ENCODE measurements at regions not wholly inside any gene's neighbourhood (a gene's known extent, or its start where the extent isn't known, plus 50 kb on each side); places are given as distances from the start of the nearest gene placed in this dataset.
"Not testable (repeated sequence)": the region's sequence is repeated elsewhere in the genome, so short reads cannot be mapped to it uniquely, and the experiment has no call there.

DNA sequence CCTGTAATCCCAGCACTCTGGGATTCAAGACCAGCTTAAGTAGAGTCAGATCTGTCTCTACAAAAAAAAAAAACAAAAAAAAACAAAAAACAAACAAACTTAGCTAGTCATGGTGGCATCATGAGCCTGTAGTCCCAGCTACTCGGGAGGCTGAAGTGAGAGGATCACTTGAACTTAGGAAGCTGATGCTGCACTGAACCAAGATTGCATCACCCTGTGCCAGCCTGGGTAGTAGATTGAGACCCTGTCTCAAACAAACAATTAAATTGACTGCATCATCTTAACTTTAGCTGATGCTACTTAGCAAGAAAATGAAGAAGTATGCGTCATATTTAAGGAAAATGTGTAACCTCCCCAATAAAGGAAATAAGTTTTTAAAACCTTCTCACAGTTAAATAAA is 136.6 kb upstream of the ATXN7L3B start (continued):
- TF ChIP-seq POLR2AphosphoS5 (IDR thresholded peaks at IDR 0.05; ENCODE audit: low read depth) (no peak), STAT1 (IDR thresholded peaks at IDR 0.05; ENCODE audit: unreplicated experiment) (no peak), EZH2 (IDR thresholded peaks at IDR 0.05; ENCODE audit: low read depth, unreplicated experiment) (no peak), CREB1 (CRISPR knock-in tag; IDR thresholded peaks at IDR 0.05; ENCODE audit: low read depth) (no peak)

DNA sequence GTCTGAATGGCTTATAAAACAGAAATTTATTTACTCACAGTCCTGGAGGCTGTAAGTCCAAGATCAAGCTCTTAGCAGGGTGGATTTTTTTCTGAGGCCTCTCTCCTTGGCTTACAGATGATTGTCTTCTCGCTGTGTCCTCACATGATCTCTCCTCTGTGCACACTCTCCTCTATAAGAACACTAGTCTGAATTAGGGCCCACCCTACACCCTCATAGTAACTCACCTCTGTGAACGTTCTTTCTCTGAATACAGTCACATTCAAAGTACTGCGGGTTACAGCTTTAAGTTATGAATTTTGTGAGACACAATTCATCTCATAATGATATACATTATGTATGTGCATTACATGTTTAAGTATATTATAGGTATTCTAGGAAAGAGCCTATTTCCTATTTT is 135.7 kb upstream of the ATXN7L3B start:
- Histone ChIP-seq H3K79me2 (replicated peaks; ENCODE audit: insufficient read depth) (no peaks in the 10 kb centered on the region), H4K20me1 (replicated peaks; ENCODE audit: insufficient read depth) (no peaks in the 10 kb centered on the region), H3K27me3 (ENCODE audit: insufficient read depth) (no peaks in the 10 kb centered on the region), H3K36me3 (ENCODE audit: insufficient read depth) (no peaks in the 10 kb centered on the region), H3K27ac (ENCODE audit: low read depth) (no peak overlapping the region), H3F3A (replicated peaks; ENCODE audit: low read depth) (no peaks in the 10 kb centered on the region), H3K4me3 (no peak overlapping the region), H3K4me2 (no peak overlapping the region), H2AFZ (no peak overlapping the region), H3K9me2 (ENCODE audit: insufficient read depth) (no peaks in the 10 kb centered on the region), H3K4me1 (ENCODE audit: insufficient read depth) (peaks cover 10% of the 10 kb centered on the region; the same call in 1 of the 2 replicates)
- DNase-seq (ENCODE audit: low spot score): no peak
- Mint-ChIP-seq H3K4me1 (peaks cover 14% of the 10 kb centered on the region), H3K27me3 (ENCODE audit: insufficient read depth, low read depth, poor library complexity) (peaks cover 3% of the 10 kb centered on the region), H3K36me3 (ENCODE audit: low read depth) (no peaks in the 10 kb centered on the region), H3K4me3 (no peak overlapping the region), H3K27ac (no peak overlapping the region), H3K9me3 (no peaks in the 10 kb centered on the region)
- no peak for ATAC-seq
- no peak for TF ChIP-seq JUNB (IDR thresholded peaks at IDR 0.05; ENCODE audit: unreplicated experiment)

DNA sequence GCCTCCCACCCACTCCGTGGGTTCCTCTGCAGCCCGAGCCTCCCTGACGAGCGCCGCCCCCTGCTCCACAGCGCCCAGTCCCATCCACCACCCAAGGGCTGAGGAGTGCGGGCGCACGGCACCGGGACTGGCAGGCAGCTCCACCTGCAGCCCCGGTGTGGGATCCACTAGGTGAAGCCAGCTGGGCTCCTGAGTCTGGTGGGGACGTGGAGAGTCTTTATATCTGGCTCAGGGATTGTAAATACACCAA is 134.5 kb upstream of the ATXN7L3B start:
- H3K4me2 ChIP-seq; H3F3A ChIP-seq (replicated peaks; ENCODE audit: low read depth); H3K27ac ChIP-seq (ENCODE audit: low read depth); ATAC-seq; H3K9me2 ChIP-seq (ENCODE audit: insufficient read depth); H2AFZ ChIP-seq; H3K27me3 Mint-ChIP-seq (ENCODE audit: insufficient read depth, low read depth, poor library complexity); DNase-seq (ENCODE audit: low spot score); H3K27me3 ChIP-seq (ENCODE audit: insufficient read depth); H3K36me3 Mint-ChIP-seq (ENCODE audit: low read depth); H3K4me3 Mint-ChIP-seq; H3K4me3 ChIP-seq; H3K79me2 ChIP-seq (replicated peaks; ENCODE audit: insufficient read depth); H3K36me3 ChIP-seq (ENCODE audit: insufficient read depth); H3K27ac Mint-ChIP-seq; H3K9me3 Mint-ChIP-seq; H4K20me1 ChIP-seq (replicated peaks; ENCODE audit: insufficient read depth): not testable (repeated sequence)
- peaks cover 13% of the 10 kb centered on the region for H3K4me1 ChIP-seq (ENCODE audit: insufficient read depth)
- peaks cover 14% of the 10 kb centered on the region for H3K4me1 Mint-ChIP-seq

DNA sequence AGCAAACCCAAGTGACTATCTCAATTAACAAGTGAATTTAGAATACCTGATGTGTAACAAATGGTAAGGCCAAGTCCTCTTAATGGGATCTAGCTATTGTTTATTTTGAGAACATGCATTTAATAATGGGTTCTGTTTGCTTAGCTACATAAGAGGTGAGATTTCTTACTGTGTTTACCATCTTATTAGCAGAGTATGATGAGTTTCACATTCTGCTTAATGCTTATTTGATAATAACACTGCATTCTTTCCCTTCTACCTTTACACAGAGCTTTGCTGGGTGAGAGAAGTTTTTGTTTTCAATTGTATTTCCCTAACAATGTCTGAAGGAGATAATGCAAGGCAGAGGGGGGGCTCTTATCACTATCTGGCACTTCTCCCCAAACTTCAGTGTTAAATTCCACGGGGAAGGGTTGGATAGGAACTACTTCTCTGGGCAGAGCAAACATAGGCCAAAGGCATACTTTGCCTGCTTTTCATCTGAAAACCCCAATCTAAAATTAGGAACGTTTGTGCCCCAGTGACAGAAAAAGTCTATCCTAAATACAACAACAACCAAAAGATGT is 129.0 kb upstream of the ATXN7L3B start:
- no peak overlapping the region for H3K27ac Mint-ChIP-seq
- Histone ChIP-seq H3K79me2 (replicated peaks; ENCODE audit: insufficient read depth) (no peaks in the 10 kb centered on the region), H3F3A (replicated peaks; ENCODE audit: low read depth) (no peaks in the 10 kb centered on the region), H2AFZ (no peak overlapping the region), H3K36me3 (ENCODE audit: insufficient read depth) (no peaks in the 10 kb centered on the region), H3K9me2 (ENCODE audit: insufficient read depth) (no peaks in the 10 kb centered on the region), H3K4me2 (peak overlapping the region; percentile 53), H3K4me3 (no peak overlapping the region; the same call in 1 of the 2 replicates), H3K27ac (ENCODE audit: low read depth) (no peak overlapping the region), H3K27me3 (ENCODE audit: insufficient read depth) (no peaks in the 10 kb centered on the region), H4K20me1 (replicated peaks; ENCODE audit: insufficient read depth) (no peaks in the 10 kb centered on the region), H3K4me1 (ENCODE audit: insufficient read depth) (peaks cover 25% of the 10 kb centered on the region)
- H3K4me1 Mint-ChIP-seq: peaks cover 23% of the 10 kb centered on the region
- DNase-seq (ENCODE audit: low spot score): peak; percentile 38
- no peaks in the 10 kb centered on the region for H3K36me3 Mint-ChIP-seq (ENCODE audit: low read depth)
- H3K9me3 Mint-ChIP-seq: no peaks in the 10 kb centered on the region
- peak; percentile 88 for ATAC-seq
- no peak overlapping the region for H3K4me3 Mint-ChIP-seq
- no peaks in the 10 kb centered on the region for H3K27me3 Mint-ChIP-seq (ENCODE audit: insufficient read depth, low read depth, poor library complexity)
- TF ChIP-seq, protein P1, sequence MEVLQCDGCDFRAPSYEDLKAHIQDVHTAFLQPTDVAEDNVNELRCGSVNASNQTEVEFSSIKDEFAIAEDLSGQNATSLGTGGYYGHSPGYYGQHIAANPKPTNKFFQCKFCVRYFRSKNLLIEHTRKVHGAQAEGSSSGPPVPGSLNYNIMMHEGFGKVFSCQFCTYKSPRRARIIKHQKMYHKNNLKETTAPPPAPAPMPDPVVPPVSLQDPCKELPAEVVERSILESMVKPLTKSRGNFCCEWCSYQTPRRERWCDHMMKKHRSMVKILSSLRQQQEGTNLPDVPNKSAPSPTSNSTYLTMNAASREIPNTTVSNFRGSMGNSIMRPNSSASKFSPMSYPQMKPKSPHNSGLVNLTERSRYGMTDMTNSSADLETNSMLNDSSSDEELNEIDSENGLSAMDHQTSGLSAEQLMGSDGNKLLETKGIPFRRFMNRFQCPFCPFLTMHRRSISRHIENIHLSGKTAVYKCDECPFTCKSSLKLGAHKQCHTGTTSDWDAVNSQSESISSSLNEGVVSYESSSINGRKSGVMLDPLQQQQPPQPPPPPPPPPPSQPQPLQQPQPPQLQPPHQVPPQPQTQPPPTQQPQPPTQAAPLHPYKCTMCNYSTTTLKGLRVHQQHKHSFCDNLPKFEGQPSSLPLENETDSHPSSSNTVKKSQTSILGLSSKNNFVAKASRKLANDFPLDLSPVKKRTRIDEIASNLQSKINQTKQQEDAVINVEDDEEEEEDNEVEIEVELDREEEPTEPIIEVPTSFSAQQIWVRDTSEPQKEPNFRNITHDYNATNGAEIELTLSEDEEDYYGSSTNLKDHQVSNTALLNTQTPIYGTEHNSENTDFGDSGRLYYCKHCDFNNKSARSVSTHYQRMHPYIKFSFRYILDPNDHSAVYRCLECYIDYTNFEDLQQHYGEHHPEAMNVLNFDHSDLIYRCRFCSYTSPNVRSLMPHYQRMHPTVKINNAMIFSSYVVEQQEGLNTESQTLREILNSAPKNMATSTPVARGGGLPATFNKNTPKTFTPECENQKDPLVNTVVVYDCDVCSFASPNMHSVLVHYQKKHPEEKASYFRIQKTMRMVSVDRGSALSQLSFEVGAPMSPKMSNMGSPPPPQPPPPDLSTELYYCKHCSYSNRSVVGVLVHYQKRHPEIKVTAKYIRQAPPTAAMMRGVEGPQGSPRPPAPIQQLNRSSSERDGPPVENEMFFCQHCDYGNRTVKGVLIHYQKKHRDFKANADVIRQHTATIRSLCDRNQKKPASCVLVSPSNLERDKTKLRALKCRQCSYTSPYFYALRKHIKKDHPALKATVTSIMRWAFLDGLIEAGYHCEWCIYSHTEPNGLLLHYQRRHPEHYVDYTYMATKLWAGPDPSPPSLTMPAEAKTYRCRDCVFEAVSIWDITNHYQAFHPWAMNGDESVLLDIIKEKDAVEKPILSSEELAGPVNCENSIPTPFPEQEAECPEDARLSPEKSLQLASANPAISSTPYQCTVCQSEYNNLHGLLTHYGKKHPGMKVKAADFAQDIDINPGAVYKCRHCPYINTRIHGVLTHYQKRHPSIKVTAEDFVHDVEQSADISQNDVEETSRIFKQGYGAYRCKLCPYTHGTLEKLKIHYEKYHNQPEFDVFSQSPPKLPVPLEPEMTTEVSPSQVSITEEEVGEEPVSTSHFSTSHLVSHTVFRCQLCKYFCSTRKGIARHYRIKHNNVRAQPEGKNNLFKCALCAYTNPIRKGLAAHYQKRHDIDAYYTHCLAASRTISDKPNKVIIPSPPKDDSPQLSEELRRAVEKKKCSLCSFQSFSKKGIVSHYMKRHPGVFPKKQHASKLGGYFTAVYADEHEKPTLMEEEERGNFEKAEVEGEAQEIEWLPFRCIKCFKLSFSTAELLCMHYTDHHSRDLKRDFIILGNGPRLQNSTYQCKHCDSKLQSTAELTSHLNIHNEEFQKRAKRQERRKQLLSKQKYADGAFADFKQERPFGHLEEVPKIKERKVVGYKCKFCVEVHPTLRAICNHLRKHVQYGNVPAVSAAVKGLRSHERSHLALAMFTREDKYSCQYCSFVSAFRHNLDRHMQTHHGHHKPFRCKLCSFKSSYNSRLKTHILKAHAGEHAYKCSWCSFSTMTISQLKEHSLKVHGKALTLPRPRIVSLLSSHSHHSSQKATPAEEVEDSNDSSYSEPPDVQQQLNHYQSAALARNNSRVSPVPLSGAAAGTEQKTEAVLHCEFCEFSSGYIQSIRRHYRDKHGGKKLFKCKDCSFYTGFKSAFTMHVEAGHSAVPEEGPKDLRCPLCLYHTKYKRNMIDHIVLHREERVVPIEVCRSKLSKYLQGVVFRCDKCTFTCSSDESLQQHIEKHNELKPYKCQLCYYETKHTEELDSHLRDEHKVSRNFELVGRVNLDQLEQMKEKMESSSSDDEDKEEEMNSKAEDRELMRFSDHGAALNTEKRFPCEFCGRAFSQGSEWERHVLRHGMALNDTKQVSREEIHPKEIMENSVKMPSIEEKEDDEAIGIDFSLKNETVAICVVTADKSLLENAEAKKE (CRISPR knock-in tag; IDR thresholded peaks at IDR 0.05): 0 out of 2 replicates have a peak, but pooled peaks have one; percentile 14

Data from GM23338 (cell line).